GM20000 (cell line): ENCODE measurements at regions not wholly inside any gene's neighbourhood (a gene's known extent, or its start where the extent isn't known, plus 50 kb on each side); places are given as distances from the start of the nearest gene placed in this dataset.

Source experiments
- DNase-seq: peaks from one replicate; pipeline ENCODE4 v3.0.0; 2012; ENCODE audit warnings: low spot score
- CTCF ChIP-seq: IDR thresholded peaks from 2 replicates; pipeline ENCODE4 v1.5.1; 2012; ENCODE audit warnings: mild to moderate bottlenecking, control low read depth; ENCODE audit errors: extremely low read depth, missing control alignments

DNA sequence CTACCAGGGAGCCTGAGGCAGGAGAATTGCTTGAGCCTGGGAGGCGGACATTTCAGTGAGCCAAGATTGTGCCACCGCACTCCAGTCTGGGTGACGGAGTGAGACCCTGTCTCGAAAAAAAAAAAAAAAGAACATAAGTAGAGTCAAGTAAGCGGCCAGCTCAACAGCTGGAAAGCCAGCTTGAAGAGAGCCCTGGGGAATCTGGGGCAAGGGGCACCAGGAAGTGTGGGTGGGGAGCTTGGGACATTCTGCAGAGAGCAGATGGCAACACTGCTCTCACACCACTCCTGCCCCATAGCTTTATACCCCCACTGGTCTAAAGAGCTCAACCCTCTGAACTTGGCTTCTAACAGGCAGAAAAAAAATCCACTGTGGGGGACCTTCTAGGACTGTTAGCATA lies 505.6 kb downstream of the BUD13 start:
- TF ChIP-seq CTCF: no peak
- no peak for DNase-seq

DNA sequence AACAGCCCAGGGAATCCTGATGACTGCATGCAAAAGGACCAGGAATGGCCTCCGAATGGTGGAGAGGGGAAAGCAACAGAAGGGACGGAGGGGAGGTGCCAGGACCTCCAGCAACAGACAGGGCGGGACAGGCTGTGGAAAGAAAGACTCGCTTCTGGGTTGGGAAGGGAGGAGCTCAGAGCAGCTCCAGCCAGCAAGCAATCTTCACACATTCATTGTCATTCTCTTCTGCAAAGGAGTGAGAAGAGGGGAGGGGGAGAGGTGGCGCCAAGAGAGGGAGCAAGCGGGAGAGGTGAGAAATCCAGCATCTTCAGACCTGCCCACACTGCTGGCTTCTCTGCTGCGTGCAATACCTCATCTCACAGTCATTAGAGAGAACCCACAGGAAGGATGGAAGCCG lies 509.0 kb downstream of the BUD13 start:
- no peak for TF ChIP-seq CTCF
- no peak for DNase-seq

- no peak for DNase-seq
- no peak for TF ChIP-seq CTCF
These were observed 509.8 kb downstream of the BUD13 start for GRCh38 chr11:116263019-116263418.

- DNase-seq: no peak
- no peak for TF ChIP-seq CTCF
These were observed 510.4 kb downstream of the BUD13 start for GRCh38 chr11:116262370-116262769.

DNA sequence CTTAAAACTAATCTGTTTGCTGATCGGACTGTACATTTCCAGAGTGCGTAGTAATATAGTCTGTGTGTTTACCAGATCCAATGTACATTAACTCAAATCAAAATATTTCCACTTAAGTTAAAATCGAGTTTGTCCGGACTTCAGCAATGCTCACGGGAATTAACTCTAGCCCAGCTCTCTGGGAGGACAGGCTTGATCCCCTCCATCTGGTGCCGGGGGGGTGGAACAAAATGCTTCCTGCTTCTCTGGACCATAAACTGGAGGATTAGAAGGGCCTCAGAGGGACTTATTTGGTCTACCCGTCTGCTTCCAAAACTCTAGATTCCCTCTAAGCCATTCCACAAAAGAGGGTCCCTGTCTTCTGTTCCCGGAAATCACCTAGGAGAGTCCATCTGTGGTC lies 511.2 kb downstream of the BUD13 start:
- no peak for DNase-seq
- TF ChIP-seq CTCF: no peak

DNA sequence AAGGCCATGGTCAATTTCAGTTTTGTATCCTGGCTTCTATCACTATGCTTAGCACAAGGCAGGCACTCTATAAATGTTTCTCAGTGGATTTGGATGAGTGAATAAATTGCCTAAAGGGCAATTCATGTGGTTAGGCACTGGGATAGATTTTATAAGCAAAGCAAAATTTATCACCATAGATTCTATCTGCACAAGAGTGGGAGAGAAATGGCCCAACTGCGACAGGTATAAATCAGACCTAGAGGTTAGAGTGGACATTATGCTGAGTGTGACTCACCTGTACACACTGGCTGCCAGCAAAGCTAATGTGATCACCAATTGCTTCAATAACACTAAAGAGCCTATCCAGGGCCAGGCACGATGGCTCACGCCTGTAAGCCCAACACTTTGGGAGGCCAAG lies 514.0 kb downstream of the BUD13 start:
- DNase-seq: no peak
- TF ChIP-seq CTCF: no peak

- TF ChIP-seq CTCF: no peak
- no peak for DNase-seq
These were observed 514.9 kb downstream of the BUD13 start for GRCh38 chr11:116257883-116258282.
